ENCODE measurements at regions not wholly inside any gene's neighbourhood (a gene's known extent, or its start where the extent isn't known, plus 50 kb on each side); places are given as distances from the start of the nearest gene placed in this dataset.
A peak's percentile ranks its signal among the peaks of the same experiment; 100 is the strongest.

DNA sequence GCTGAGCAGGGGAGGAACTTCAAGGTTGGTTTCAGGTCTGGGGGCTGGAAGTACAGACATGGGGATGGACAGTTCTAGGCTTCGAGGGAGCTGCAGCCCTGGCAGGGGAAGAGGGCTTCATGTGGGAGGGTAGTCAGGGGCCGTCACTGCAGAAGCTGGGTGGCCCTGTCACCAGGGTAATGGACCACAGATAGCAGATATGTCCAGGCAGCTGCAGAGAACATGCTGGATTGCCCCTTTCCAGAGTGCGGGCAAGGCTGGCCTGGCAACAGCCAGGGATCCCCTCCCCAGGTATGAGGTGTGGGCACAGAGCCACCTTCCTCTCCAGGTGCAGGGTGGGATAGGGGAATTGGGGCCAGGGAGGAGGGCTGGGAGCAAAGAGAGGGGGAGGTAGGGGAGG is 206.5 kb downstream of the GADD45G start:
- H2BK15ac ChIP-seq (ENCODE audit: low read length), result no peak overlapping the region
- no peaks in the 10 kb centered on the region for H4K20me1 ChIP-seq (replicated peaks in 1 of 2; ENCODE audit: control insufficient read depth in 1 of 2, insufficient read depth in 2 of 2, low read length in 2 of 2)
- H2BK20ac ChIP-seq (ENCODE audit: low read length), result no peak overlapping the region
- H3K9me3 ChIP-seq (ENCODE audit: insufficient read depth in 2 of 2, low read depth in 1 of 2, low read length in 1 of 2), result no peaks in the 10 kb centered on the region
- no peak overlapping the region for H2AFZ ChIP-seq (ENCODE audit: low read length)
- DNase-seq (ENCODE audit: low read depth in 1 of 2, low spot score in 2 of 2) (peak in 1 of 2 experiments; percentile 26), FAIRE-seq (no peak)
- H2BK12ac ChIP-seq (ENCODE audit: low read depth, low read length), result no peak overlapping the region
- H3K4me3 ChIP-seq (ENCODE audit: extremely low read depth in 1 of 4, insufficient read depth in 2 of 4, low read depth in 3 of 4, low read length in 4 of 4), result no peak overlapping the region
- H2AK5ac ChIP-seq (ENCODE audit: low read depth, low read length), result no peak overlapping the region
- no peak overlapping the region for H4K91ac ChIP-seq (replicated peaks; ENCODE audit: insufficient read length, low read length)
- H3K79me1 ChIP-seq (ENCODE audit: low read depth, low read length), result no peaks in the 10 kb centered on the region
- no peak overlapping the region for H3K18ac ChIP-seq (ENCODE audit: extremely low read depth, low read length)
- no peaks in the 10 kb centered on the region for H3K79me2 ChIP-seq (ENCODE audit: control insufficient read depth in 1 of 2, insufficient read depth in 2 of 2, low read length in 2 of 2)
- H3K4ac ChIP-seq (replicated peaks; ENCODE audit: insufficient read length, low read depth, low read length), result no peak overlapping the region
- no peak overlapping the region for H3K27ac ChIP-seq (ENCODE audit: low read depth, low read length)
- H2BK5ac ChIP-seq (ENCODE audit: low read depth, low read length), result no peak overlapping the region
- H3K23me2 ChIP-seq (ENCODE audit: low read depth, low read length), result no peaks in the 10 kb centered on the region
- no peak overlapping the region for H3K23ac ChIP-seq (ENCODE audit: insufficient read length)
- peaks cover 0 to 2% (median 0%) of the 10 kb centered on the region in 4 experiments; a peak in 2 of 7 replicates for H3K27me3 ChIP-seq (replicated peaks in 1 of 4; ENCODE audit: control insufficient read depth in 3 of 4, extremely low read depth in 1 of 4, insufficient read depth in 3 of 4, low read length in 3 of 4)
- no peak overlapping the region for H3K56ac ChIP-seq (replicated peaks; ENCODE audit: insufficient read length, low read depth, low read length)
- H3K36me3 ChIP-seq (ENCODE audit: control insufficient read depth in 2 of 4, insufficient read depth in 4 of 4, low read length in 3 of 4), result no peaks in the 10 kb centered on the region
- ChIA-PET POLR2A (ENCODE audit: partially characterized antibody) (no interaction called here), CTCF (ENCODE audit: partially characterized antibody) (no interaction called here)
- H3K9ac ChIP-seq (replicated peaks in 1 of 4; ENCODE audit: extremely low read depth in 1 of 4, low read depth in 3 of 4, low read length in 3 of 4), result no peak overlapping the region
- H2BK120ac ChIP-seq (replicated peaks; ENCODE audit: low read depth, low read length), result no peak overlapping the region
- H4K8ac ChIP-seq (ENCODE audit: extremely low read depth, insufficient read depth, low read length), result no peak overlapping the region
- H4K5ac ChIP-seq (ENCODE audit: insufficient read length, low read depth, low read length), result no peak overlapping the region
- 94% methylated on average over 3 of the region's 3 CpGs; no CpG with 5 or more reads in 1 of the 2 experiments for WGBS, 2 experiments (ENCODE audit: extremely low coverage in 1 of 2, insufficient coverage in 1 of 2, insufficient read length in 1 of 2, insufficient replicate concordance in 2 of 2, low coverage in 1 of 2, low lambda C conversion rate in 2 of 2, missing lambda C conversion rate in 1 of 2)
- no peak overlapping the region for H3K4me2 ChIP-seq (ENCODE audit: insufficient read depth in 1 of 2, low read depth in 2 of 2, low read length in 2 of 2)
- no peak overlapping the region for H3K14ac ChIP-seq (ENCODE audit: insufficient read length)
- H3K4me1 ChIP-seq (replicated peaks in 1 of 4; ENCODE audit: control insufficient read depth in 3 of 4, insufficient read depth in 4 of 4, low read length in 3 of 4), result peaks cover 0 to 5% (median 3%) of the 10 kb centered on the region in 4 experiments; a peak in 5 of 7 replicates
- TF ChIP-seq, protein P1, sequence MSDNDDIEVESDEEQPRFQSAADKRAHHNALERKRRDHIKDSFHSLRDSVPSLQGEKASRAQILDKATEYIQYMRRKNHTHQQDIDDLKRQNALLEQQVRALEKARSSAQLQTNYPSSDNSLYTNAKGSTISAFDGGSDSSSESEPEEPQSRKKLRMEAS (IDR thresholded peaks at IDR 0.05), result no peak
- no peak for TF ChIP-seq SP4 (IDR thresholded peaks at IDR 0.05; ENCODE audit: low read length)
- TF ChIP-seq MAFK (IDR thresholded peaks at IDR 0.05; ENCODE audit: low read depth, low read length), result no peak
- TF ChIP-seq CHD1 (IDR thresholded peaks at IDR 0.05; ENCODE audit: low read depth, low read length), result no peak
- TF ChIP-seq ZNF274 (IDR thresholded peaks at IDR 0.05; ENCODE audit: borderline replicate concordance, extremely low read depth, low read length), result no peak
- TF ChIP-seq EGR1 (IDR thresholded peaks at IDR 0.05; ENCODE audit: borderline replicate concordance, low read depth, low read length), result no peak
- TF ChIP-seq, protein P2, sequence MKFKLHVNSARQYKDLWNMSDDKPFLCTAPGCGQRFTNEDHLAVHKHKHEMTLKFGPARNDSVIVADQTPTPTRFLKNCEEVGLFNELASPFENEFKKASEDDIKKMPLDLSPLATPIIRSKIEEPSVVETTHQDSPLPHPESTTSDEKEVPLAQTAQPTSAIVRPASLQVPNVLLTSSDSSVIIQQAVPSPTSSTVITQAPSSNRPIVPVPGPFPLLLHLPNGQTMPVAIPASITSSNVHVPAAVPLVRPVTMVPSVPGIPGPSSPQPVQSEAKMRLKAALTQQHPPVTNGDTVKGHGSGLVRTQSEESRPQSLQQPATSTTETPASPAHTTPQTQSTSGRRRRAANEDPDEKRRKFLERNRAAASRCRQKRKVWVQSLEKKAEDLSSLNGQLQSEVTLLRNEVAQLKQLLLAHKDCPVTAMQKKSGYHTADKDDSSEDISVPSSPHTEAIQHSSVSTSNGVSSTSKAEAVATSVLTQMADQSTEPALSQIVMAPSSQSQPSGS (IDR thresholded peaks at IDR 0.05; ENCODE audit: low read length), result no peak
- TF ChIP-seq, protein P3, sequence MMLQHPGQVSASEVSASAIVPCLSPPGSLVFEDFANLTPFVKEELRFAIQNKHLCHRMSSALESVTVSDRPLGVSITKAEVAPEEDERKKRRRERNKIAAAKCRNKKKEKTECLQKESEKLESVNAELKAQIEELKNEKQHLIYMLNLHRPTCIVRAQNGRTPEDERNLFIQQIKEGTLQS (IDR thresholded peaks at IDR 0.05; ENCODE audit: insufficient read depth, low read depth, low read length), result no peak
- TF ChIP-seq CREB1 (IDR thresholded peaks at IDR 0.05), result no peak
- no peak for TF ChIP-seq POLR2A (IDR thresholded peaks at IDR 0.05; ENCODE audit: control extremely low read depth in 1 of 2, low read depth in 2 of 2, low read length in 2 of 2)
- TF ChIP-seq RFX5 (IDR thresholded peaks at IDR 0.05; ENCODE audit: borderline replicate concordance, low read depth, low read length), result no peak
- no peak for TF ChIP-seq RBBP5 (IDR thresholded peaks at IDR 0.05; ENCODE audit: borderline replicate concordance, low read depth, low read length)
- TF ChIP-seq CHD2 (IDR thresholded peaks at IDR 0.05; ENCODE audit: low read length), result no peak
- no peak for TF ChIP-seq POU5F1 (IDR thresholded peaks at IDR 0.05; ENCODE audit: low read depth, low read length)

All from H1 (cell line).